GM18907 (cell line): ENCODE measurements at regions not wholly inside any gene's neighbourhood (a gene's known extent, or its start where the extent isn't known, plus 50 kb on each side); places are given as distances from the start of the nearest gene placed in this dataset.

Experiments used
- ATAC-seq: cut with Tn5 transposase; IDR thresholded peaks from one replicate; pipeline ENCODE4 v1.9.1; 2021; ENCODE audit warnings: mild to moderate bottlenecking, moderate library complexity; ENCODE audit not compliant: unreplicated experiment

- no peak for ATAC-seq
Observed at GRCh38 chr1:4848431-4848830, 194.0 kb downstream of the AJAP1 start.

GRCh38 chr1:4847711-4848110, 193.3 kb downstream of the AJAP1 start:
- no peak for ATAC-seq
